Neural cell (in vitro differentiated cells): ENCODE measurements at regions not wholly inside any gene's neighbourhood (a gene's known extent, or its start where the extent isn't known, plus 50 kb on each side); places are given as distances from the start of the nearest gene placed in this dataset.
A peak's percentile ranks its signal among the peaks of the same experiment; 100 is the strongest.

Experiments
- EP300 ChIP-seq: fragments of 450-650 bp; conservative IDR thresholded peaks from 2 replicates; pipeline ENCODE4 v1.6.1; 2014; ENCODE audit warnings: antibody characterized with exemption, mild to moderate bottlenecking, moderate library complexity; ENCODE audit not compliant: poor library complexity, severe bottlenecking
- EZH2 ChIP-seq: fragments of 200-600, 300-800 bp; shearing (Covaris generic), sonication (generic); IDR thresholded peaks from 2 replicates; pipeline ENCODE4 v1.6.1; 2014; ENCODE audit warnings: antibody characterized with exemption, low read length, borderline replicate concordance, mild to moderate bottlenecking; ENCODE audit not compliant: insufficient read depth, poor library complexity, severe bottlenecking
- MXI1 ChIP-seq: fragments of 450-650 bp; conservative IDR thresholded peaks from 2 replicates; pipeline ENCODE4 v1.6.1; 2014; ENCODE audit warnings: antibody characterized with exemption, mild to moderate bottlenecking; ENCODE audit not compliant: poor library complexity, severe bottlenecking
- POLR2AphosphoS5 ChIP-seq: IDR thresholded peaks from 2 replicates; pipeline ENCODE4 v1.6.1; 2012
- RAD21 ChIP-seq: fragments of 450-650 bp; conservative IDR thresholded peaks from 2 replicates; pipeline ENCODE4 v1.6.1; 2014; ENCODE audit warnings: antibody characterized with exemption, mild to moderate bottlenecking, moderate library complexity
- TF ChIP-seq, protein P1 (sequence below): fragments of 450-650 bp; IDR thresholded peaks from 2 replicates; pipeline ENCODE4 v1.5.1; 2014; ENCODE audit warnings: antibody characterized with exemption, mild to moderate bottlenecking, moderate library complexity; ENCODE audit not compliant: poor library complexity, severe bottlenecking
- TF ChIP-seq, protein P2 (sequence below): IDR thresholded peaks from 2 replicates; pipeline ENCODE4 v1.6.1; 2012; ENCODE audit warnings: borderline replicate concordance

DNA sequence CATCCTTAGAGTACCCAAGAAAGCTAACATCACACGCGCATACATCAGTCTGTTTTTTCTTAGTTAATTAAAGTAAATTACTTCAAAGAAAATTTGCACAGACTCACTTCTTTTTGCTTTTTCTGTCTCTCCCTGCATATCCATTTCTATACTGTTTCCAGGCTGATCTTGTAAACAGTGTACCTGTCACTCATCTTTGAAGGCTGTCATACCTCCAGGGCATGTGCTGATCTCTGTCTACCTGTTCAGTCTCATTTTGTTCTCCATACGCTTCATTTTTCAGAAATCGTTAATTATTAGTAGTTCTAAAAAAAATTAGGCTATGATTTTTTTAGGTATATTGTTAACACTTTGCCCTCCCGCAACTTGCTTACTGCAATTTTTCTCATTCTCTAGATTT lies 313.9 kb upstream of the ROBO2 start:
- TF ChIP-seq, protein P1, sequence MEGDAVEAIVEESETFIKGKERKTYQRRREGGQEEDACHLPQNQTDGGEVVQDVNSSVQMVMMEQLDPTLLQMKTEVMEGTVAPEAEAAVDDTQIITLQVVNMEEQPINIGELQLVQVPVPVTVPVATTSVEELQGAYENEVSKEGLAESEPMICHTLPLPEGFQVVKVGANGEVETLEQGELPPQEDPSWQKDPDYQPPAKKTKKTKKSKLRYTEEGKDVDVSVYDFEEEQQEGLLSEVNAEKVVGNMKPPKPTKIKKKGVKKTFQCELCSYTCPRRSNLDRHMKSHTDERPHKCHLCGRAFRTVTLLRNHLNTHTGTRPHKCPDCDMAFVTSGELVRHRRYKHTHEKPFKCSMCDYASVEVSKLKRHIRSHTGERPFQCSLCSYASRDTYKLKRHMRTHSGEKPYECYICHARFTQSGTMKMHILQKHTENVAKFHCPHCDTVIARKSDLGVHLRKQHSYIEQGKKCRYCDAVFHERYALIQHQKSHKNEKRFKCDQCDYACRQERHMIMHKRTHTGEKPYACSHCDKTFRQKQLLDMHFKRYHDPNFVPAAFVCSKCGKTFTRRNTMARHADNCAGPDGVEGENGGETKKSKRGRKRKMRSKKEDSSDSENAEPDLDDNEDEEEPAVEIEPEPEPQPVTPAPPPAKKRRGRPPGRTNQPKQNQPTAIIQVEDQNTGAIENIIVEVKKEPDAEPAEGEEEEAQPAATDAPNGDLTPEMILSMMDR: no peak
- TF ChIP-seq EZH2 (no peak), EP300 (peak; percentile 78), POLR2AphosphoS5 (peak; percentile 46), RAD21 (no peak), MXI1 (no peak)
- TF ChIP-seq, protein P2, sequence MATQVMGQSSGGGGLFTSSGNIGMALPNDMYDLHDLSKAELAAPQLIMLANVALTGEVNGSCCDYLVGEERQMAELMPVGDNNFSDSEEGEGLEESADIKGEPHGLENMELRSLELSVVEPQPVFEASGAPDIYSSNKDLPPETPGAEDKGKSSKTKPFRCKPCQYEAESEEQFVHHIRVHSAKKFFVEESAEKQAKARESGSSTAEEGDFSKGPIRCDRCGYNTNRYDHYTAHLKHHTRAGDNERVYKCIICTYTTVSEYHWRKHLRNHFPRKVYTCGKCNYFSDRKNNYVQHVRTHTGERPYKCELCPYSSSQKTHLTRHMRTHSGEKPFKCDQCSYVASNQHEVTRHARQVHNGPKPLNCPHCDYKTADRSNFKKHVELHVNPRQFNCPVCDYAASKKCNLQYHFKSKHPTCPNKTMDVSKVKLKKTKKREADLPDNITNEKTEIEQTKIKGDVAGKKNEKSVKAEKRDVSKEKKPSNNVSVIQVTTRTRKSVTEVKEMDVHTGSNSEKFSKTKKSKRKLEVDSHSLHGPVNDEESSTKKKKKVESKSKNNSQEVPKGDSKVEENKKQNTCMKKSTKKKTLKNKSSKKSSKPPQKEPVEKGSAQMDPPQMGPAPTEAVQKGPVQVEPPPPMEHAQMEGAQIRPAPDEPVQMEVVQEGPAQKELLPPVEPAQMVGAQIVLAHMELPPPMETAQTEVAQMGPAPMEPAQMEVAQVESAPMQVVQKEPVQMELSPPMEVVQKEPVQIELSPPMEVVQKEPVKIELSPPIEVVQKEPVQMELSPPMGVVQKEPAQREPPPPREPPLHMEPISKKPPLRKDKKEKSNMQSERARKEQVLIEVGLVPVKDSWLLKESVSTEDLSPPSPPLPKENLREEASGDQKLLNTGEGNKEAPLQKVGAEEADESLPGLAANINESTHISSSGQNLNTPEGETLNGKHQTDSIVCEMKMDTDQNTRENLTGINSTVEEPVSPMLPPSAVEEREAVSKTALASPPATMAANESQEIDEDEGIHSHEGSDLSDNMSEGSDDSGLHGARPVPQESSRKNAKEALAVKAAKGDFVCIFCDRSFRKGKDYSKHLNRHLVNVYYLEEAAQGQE: no peak
